ENCODE measurements at regions not wholly inside any gene's neighbourhood (a gene's known extent, or its start where the extent isn't known, plus 50 kb on each side); places are given as distances from the start of the nearest gene placed in this dataset.

DNA sequence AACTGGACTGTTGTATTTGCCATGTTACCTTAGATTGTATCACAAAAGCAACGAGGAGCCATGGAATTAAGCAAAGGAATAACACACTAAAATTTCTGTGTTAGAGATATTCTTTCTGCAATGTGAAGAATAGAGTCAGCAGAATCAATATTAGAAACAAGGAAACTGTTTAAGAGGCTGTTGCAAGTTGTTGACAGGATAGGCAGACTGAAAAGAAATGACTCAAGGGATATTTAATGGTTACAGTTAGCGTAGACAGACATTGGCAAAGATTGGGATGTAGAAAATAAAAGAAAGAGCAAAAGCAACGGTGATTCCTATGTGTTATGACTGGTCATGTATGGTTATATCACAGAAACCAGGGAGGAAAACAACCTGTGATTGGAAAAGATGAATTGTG is 299.0 kb upstream of the PPFIA2 start:
- TF ChIP-seq, protein P1, sequence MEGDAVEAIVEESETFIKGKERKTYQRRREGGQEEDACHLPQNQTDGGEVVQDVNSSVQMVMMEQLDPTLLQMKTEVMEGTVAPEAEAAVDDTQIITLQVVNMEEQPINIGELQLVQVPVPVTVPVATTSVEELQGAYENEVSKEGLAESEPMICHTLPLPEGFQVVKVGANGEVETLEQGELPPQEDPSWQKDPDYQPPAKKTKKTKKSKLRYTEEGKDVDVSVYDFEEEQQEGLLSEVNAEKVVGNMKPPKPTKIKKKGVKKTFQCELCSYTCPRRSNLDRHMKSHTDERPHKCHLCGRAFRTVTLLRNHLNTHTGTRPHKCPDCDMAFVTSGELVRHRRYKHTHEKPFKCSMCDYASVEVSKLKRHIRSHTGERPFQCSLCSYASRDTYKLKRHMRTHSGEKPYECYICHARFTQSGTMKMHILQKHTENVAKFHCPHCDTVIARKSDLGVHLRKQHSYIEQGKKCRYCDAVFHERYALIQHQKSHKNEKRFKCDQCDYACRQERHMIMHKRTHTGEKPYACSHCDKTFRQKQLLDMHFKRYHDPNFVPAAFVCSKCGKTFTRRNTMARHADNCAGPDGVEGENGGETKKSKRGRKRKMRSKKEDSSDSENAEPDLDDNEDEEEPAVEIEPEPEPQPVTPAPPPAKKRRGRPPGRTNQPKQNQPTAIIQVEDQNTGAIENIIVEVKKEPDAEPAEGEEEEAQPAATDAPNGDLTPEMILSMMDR (IDR thresholded peaks at IDR 0.05) = no peak
- TF ChIP-seq POLR2A (IDR thresholded peaks at IDR 0.05) = no peak

Data from Peyer's patch (tissue), 4 donors.